ENCODE measurements at regions not wholly inside any gene's neighbourhood (a gene's known extent, or its start where the extent isn't known, plus 50 kb on each side); places are given as distances from the start of the nearest gene placed in this dataset.
A peak's percentile ranks its signal among the peaks of the same experiment; 100 is the strongest.
"Not testable (repeated sequence)": the region's sequence is repeated elsewhere in the genome, so short reads cannot be mapped to it uniquely, and the experiment has no call there.

- no peak overlapping the region for H3K27ac Mint-ChIP-seq
- no peaks in the 10 kb centered on the region for H3K36me3 ChIP-seq (ENCODE audit: control insufficient read depth in 2 of 2, extremely low read depth in 1 of 2, insufficient read depth in 1 of 2, low read length in 1 of 2)
- DNase-seq (no peak), ATAC-seq (replicated peaks in 1 of 4) (no peak)
- no peaks in the 10 kb centered on the region for H3K27me3 Mint-ChIP-seq
- no peak overlapping the region for H3K4me3 ChIP-seq (ENCODE audit: control insufficient read depth in 1 of 2, extremely low read depth in 1 of 2, low read length in 1 of 2)
- H3K27me3 ChIP-seq (replicated peaks in 1 of 2; ENCODE audit: control insufficient read depth in 2 of 2, extremely low read depth in 1 of 2, insufficient read depth in 2 of 2, low read length in 1 of 2), result peaks cover 0 to 3% of the 10 kb centered on the region in 2 experiments
- ChIA-PET POLR2A (no interaction called here), CTCF (no interaction called here)
- H3K27ac ChIP-seq (ENCODE audit: low read length), result no peak overlapping the region
- no peaks in the 10 kb centered on the region for H3K9me3 ChIP-seq
- H3K9me3 Mint-ChIP-seq, result no peaks in the 10 kb centered on the region
- H3K36me3 Mint-ChIP-seq, result no peaks in the 10 kb centered on the region
- no peak overlapping the region for H3K4me3 Mint-ChIP-seq
- WGBS (ENCODE audit: insufficient coverage), result no CpG with 5 or more reads among the region's 10 CpGs
- H3K4me1 ChIP-seq (ENCODE audit: control insufficient read depth in 1 of 2, extremely low read depth in 1 of 2, insufficient read depth in 2 of 2, low read length in 2 of 2), result no peaks in the 10 kb centered on the region
- no peaks in the 10 kb centered on the region for H3K4me1 Mint-ChIP-seq
Observed at GRCh38 chr3:110886222-110886893, 185.3 kb upstream of the NECTIN3 start.

- Mint-ChIP-seq H3K4me3 (no peak overlapping the region), H3K9me3 (no peaks in the 10 kb centered on the region), H3K27me3 (no peaks in the 10 kb centered on the region), H3K4me1 (no peaks in the 10 kb centered on the region), H3K27ac (no peak overlapping the region), H3K36me3 (no peaks in the 10 kb centered on the region)
- ChIA-PET CTCF (interaction anchor here in 1 of 2 donors (0.5 kb wide), 1 partner anchor 21 kb away, joined by 3 read pairs; no protein-coding TSS in a partner anchor), POLR2A (no interaction called here)
- H3K9me3 ChIP-seq, result no peaks in the 10 kb centered on the region
- no peaks in the 10 kb centered on the region for H3K36me3 ChIP-seq (ENCODE audit: control insufficient read depth in 2 of 2, extremely low read depth in 1 of 2, insufficient read depth in 1 of 2, low read length in 1 of 2)
- peaks cover 0 to 3% of the 10 kb centered on the region in 2 experiments for H3K27me3 ChIP-seq (replicated peaks in 1 of 2; ENCODE audit: control insufficient read depth in 2 of 2, extremely low read depth in 1 of 2, insufficient read depth in 2 of 2, low read length in 1 of 2)
- no peak overlapping the region for H3K27ac ChIP-seq (ENCODE audit: low read length)
- DNase-seq, result no peak
- no CpG with 5 or more reads among the region's 1 CpG for WGBS (ENCODE audit: insufficient coverage)
- H3K4me1 ChIP-seq (ENCODE audit: control insufficient read depth in 1 of 2, extremely low read depth in 1 of 2, insufficient read depth in 2 of 2, low read length in 2 of 2), result no peaks in the 10 kb centered on the region
- ATAC-seq (replicated peaks in 1 of 4), result no peak
- no peak overlapping the region for H3K4me3 ChIP-seq (ENCODE audit: control insufficient read depth in 1 of 2, extremely low read depth in 1 of 2, low read length in 1 of 2)
Observed at GRCh38 chr3:110887176-110887575, 184.4 kb upstream of the NECTIN3 start.

DNA sequence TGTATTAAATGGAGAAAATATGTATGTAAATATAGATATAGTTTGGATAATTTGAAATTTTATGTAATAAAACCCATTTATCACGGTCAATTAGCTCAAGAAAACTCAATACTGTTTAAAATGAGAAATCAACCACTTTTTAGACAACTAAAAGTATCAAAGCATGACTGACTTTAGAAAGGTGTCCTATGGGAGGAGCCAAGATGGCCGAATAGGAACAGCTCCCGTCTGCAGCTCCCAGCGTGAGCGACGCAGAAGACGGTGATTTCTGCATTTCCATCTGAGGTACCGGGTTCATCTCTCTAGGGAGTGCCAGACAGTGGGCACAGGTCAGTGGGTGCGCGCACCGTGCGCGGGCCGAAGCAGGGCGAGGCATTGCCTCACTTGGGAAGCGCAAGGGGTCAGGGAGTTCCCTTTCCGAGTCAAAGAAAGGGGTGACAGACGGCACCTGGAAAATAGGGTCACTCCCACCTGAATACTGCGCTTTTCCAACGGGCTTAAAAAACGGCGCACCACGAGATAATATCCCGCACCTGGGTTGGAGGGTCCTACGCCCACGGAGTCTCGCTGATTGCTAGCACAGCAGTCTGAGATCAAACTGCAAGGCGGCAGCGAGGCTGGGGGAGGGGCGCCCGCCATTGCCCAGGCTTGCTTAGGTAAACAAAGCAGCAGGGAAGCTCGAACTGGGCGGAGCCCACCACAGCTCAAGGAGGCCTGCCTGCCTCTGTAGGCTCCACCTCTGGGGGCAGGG is 182.8 kb upstream of the NECTIN3 start:
- H3K4me1 Mint-ChIP-seq, result not testable (repeated sequence)
- DNase-seq, result peak in 2 of 35 experiments; percentile 9 to 15

DNA sequence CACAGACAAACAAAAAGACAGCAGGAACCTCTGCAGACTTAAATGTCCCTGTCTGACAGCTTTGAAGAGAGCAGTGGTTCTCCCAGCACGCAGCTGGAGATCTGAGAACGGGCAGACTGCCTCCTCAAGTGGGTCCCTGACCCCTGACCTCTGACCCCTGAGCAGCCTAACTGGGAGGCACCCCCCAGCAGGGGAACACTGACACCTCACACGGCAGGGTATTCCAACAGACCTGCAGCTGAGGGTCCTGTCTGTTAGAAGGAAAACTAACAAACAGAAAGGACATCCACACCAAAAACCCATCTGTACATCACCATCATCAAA is 182.3 kb upstream of the NECTIN3 start:
- not testable (repeated sequence) for DNase-seq

More for the DNA sequence above, 182.8 kb upstream of the NECTIN3 start:
- H3K9me3 ChIP-seq; H3K36me3 ChIP-seq (ENCODE audit: control insufficient read depth in 2 of 2, extremely low read depth in 1 of 2, insufficient read depth in 1 of 2, low read length in 1 of 2); H3K9me3 Mint-ChIP-seq; H3K4me1 ChIP-seq (ENCODE audit: control insufficient read depth in 1 of 2, extremely low read depth in 1 of 2, insufficient read depth in 2 of 2, low read length in 2 of 2); POLR2A ChIA-PET; H3K27me3 ChIP-seq (replicated peaks in 1 of 2; ENCODE audit: control insufficient read depth in 2 of 2, extremely low read depth in 1 of 2, insufficient read depth in 2 of 2, low read length in 1 of 2); H3K27ac ChIP-seq (ENCODE audit: low read length); CTCF ChIA-PET; H3K27me3 Mint-ChIP-seq; H3K4me3 ChIP-seq (ENCODE audit: control insufficient read depth in 1 of 2, extremely low read depth in 1 of 2, low read length in 1 of 2); H3K36me3 Mint-ChIP-seq; ATAC-seq (replicated peaks in 1 of 4): not testable (repeated sequence)
- WGBS (ENCODE audit: insufficient coverage), result 98% methylated on average over 19 of the region's 33 CpGs
- Mint-ChIP-seq H3K27ac (peak overlapping the region in 1 of 2 donors; percentile 85), H3K4me3 (peak overlapping the region in 1 of 3 donors; percentile 82)

DNA sequence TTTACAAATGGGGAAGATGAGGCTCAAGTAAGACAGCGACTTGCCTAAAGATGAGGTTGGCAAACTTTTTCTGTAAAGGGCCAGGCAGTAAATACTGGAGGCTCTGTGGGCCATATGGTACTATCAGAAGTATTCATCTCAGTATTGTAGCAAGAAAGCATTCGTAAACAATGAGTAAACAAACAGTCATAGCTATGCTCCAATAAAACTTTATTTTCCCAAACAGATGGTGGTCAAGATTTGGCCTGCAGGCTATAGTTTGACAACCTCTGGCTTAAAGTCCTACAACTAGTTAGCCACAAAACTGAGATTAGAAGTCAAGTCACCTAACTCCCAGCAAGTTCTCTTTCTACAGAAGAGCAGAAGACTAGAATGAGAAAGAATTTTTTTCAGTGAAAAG is 177.0 kb upstream of the NECTIN3 start:
- ChIA-PET POLR2A (no interaction called here), CTCF (no interaction called here)
- Mint-ChIP-seq H3K36me3 (no peaks in the 10 kb centered on the region), H3K9me3 (peaks cover 0 to 3% (median 0%) of the 10 kb centered on the region in 3 donors), H3K27me3 (peaks cover 0 to 14% of the 10 kb centered on the region in 2 donors), H3K4me1 (no peaks in the 10 kb centered on the region), H3K27ac (no peak overlapping the region), H3K4me3 (no peak overlapping the region)
- Histone ChIP-seq H3K9me3 (no peaks in the 10 kb centered on the region), H3K36me3 (ENCODE audit: control insufficient read depth in 2 of 2, extremely low read depth in 1 of 2, insufficient read depth in 1 of 2, low read length in 1 of 2) (no peaks in the 10 kb centered on the region), H3K4me3 (ENCODE audit: control insufficient read depth in 1 of 2, extremely low read depth in 1 of 2, low read length in 1 of 2) (no peak overlapping the region), H3K27ac (ENCODE audit: low read length) (no peak overlapping the region), H3K27me3 (replicated peaks in 1 of 2; ENCODE audit: control insufficient read depth in 2 of 2, extremely low read depth in 1 of 2, insufficient read depth in 2 of 2, low read length in 1 of 2) (no peaks in the 10 kb centered on the region), H3K4me1 (ENCODE audit: control insufficient read depth in 1 of 2, extremely low read depth in 1 of 2, insufficient read depth in 2 of 2, low read length in 2 of 2) (no peaks in the 10 kb centered on the region)
- no peak for ATAC-seq (replicated peaks in 1 of 4)
- WGBS (ENCODE audit: insufficient coverage), result no CpG with 5 or more reads among the region's 2 CpGs
- DNase-seq, result no peak

More for the DNA sequence above, 182.3 kb upstream of the NECTIN3 start:
- H3K4me1 ChIP-seq (ENCODE audit: control insufficient read depth in 1 of 2, extremely low read depth in 1 of 2, insufficient read depth in 2 of 2, low read length in 2 of 2); ATAC-seq (replicated peaks in 1 of 4); H3K4me1 Mint-ChIP-seq; H3K36me3 Mint-ChIP-seq; POLR2A ChIA-PET; CTCF ChIA-PET; H3K9me3 Mint-ChIP-seq; H3K27ac ChIP-seq (ENCODE audit: low read length); H3K4me3 ChIP-seq (ENCODE audit: control insufficient read depth in 1 of 2, extremely low read depth in 1 of 2, low read length in 1 of 2); H3K36me3 ChIP-seq (ENCODE audit: control insufficient read depth in 2 of 2, extremely low read depth in 1 of 2, insufficient read depth in 1 of 2, low read length in 1 of 2); H3K27me3 ChIP-seq (replicated peaks in 1 of 2; ENCODE audit: control insufficient read depth in 2 of 2, extremely low read depth in 1 of 2, insufficient read depth in 2 of 2, low read length in 1 of 2); H3K27me3 Mint-ChIP-seq; H3K9me3 ChIP-seq: not testable (repeated sequence)
- no CpG with 5 or more reads among the region's 3 CpGs for WGBS (ENCODE audit: insufficient coverage)
- Mint-ChIP-seq H3K4me3 (peak overlapping the region in 1 of 3 donors; percentile 82), H3K27ac (peak overlapping the region in 1 of 2 donors; percentile 28)

DNA sequence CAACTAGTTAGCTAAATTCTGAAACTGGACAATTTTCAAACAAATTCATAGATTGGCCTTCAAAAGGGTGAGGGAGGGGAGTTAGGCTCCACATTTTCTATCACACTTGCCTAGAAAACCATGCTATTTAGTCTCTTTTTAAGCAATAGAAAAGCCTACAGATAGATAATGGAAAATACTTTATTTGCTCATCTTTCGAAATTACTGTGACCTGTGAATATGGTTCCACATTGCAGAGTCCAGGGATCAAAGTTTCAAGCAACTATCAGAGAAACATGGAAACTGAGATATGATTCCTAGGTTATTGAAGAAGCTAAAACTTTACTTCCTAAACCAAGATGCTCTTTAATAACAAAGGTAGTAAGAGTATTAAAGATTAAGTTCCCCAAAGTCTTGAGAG is 176.6 kb upstream of the NECTIN3 start:
- no peak overlapping the region for H3K27ac Mint-ChIP-seq
- Histone ChIP-seq H3K27ac (ENCODE audit: low read length) (no peak overlapping the region), H3K36me3 (ENCODE audit: control insufficient read depth in 2 of 2, extremely low read depth in 1 of 2, insufficient read depth in 1 of 2, low read length in 1 of 2) (no peaks in the 10 kb centered on the region), H3K4me3 (ENCODE audit: control insufficient read depth in 1 of 2, extremely low read depth in 1 of 2, low read length in 1 of 2) (no peak overlapping the region), H3K27me3 (replicated peaks in 1 of 2; ENCODE audit: control insufficient read depth in 2 of 2, extremely low read depth in 1 of 2, insufficient read depth in 2 of 2, low read length in 1 of 2) (no peaks in the 10 kb centered on the region), H3K9me3 (no peaks in the 10 kb centered on the region), H3K4me1 (ENCODE audit: control insufficient read depth in 1 of 2, extremely low read depth in 1 of 2, insufficient read depth in 2 of 2, low read length in 2 of 2) (no peaks in the 10 kb centered on the region)
- CTCF ChIA-PET, result no interaction called here
- no peaks in the 10 kb centered on the region for H3K4me1 Mint-ChIP-seq
- ATAC-seq (replicated peaks in 1 of 4) (no peak), DNase-seq (no peak)
- WGBS (ENCODE audit: insufficient coverage), result no CpG with 5 or more reads among the region's 1 CpG
- peaks cover 0 to 14% of the 10 kb centered on the region in 2 donors for H3K27me3 Mint-ChIP-seq
- peaks cover 0 to 3% (median 0%) of the 10 kb centered on the region in 3 donors for H3K9me3 Mint-ChIP-seq
- H3K4me3 Mint-ChIP-seq, result no peak overlapping the region
- POLR2A ChIA-PET, result no interaction called here
- no peaks in the 10 kb centered on the region for H3K36me3 Mint-ChIP-seq
